SU-DHL-6 (cell line): ENCODE measurements at regions not wholly inside any gene's neighbourhood (a gene's known extent, or its start where the extent isn't known, plus 50 kb on each side); places are given as distances from the start of the nearest gene placed in this dataset.

ENCODE experiments used
- EZH2phosphoT487 ChIP-seq: fragments of 200-600 bp; sonication (generic), shearing (Covaris generic); conservative IDR thresholded peaks from 2 replicates; pipeline ENCODE4 v1.6.1; 2018; ENCODE audit warnings: mild to moderate bottlenecking, antibody characterized with exemption, low read length, moderate library complexity, mixed read lengths
- TF ChIP-seq, protein P1 (sequence below): fragments of 200-600 bp; sonication (generic); IDR thresholded peaks from one replicate; pipeline ENCODE4 v1.5.1; 2017; ENCODE audit warnings: antibody characterized with exemption, mild to moderate bottlenecking, low read length, moderate library complexity; ENCODE audit not compliant: insufficient read depth, poor library complexity, severe bottlenecking

GRCh38 chr12:16893426-16893825 is 287.5 kb upstream of the LMO3 start:
- no peak for TF ChIP-seq EZH2phosphoT487
- TF ChIP-seq, protein P1, sequence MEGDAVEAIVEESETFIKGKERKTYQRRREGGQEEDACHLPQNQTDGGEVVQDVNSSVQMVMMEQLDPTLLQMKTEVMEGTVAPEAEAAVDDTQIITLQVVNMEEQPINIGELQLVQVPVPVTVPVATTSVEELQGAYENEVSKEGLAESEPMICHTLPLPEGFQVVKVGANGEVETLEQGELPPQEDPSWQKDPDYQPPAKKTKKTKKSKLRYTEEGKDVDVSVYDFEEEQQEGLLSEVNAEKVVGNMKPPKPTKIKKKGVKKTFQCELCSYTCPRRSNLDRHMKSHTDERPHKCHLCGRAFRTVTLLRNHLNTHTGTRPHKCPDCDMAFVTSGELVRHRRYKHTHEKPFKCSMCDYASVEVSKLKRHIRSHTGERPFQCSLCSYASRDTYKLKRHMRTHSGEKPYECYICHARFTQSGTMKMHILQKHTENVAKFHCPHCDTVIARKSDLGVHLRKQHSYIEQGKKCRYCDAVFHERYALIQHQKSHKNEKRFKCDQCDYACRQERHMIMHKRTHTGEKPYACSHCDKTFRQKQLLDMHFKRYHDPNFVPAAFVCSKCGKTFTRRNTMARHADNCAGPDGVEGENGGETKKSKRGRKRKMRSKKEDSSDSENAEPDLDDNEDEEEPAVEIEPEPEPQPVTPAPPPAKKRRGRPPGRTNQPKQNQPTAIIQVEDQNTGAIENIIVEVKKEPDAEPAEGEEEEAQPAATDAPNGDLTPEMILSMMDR, result no peak
